SK-N-MC (cell line): ENCODE measurements at regions not wholly inside any gene's neighbourhood (a gene's known extent, or its start where the extent isn't known, plus 50 kb on each side); places are given as distances from the start of the nearest gene placed in this dataset.

Source experiments
- EZH2 ChIP-seq: fragments of 200-600 bp; sonication (generic); IDR thresholded peaks from one replicate; pipeline ENCODE4 v1.6.1; 2017; ENCODE audit warnings: antibody characterized with exemption
- FOXP2 ChIP-seq: optimal IDR thresholded peaks from 2 replicates; pipeline ENCODE3; 2011; ENCODE audit warnings: mild to moderate bottlenecking, moderate library complexity; ENCODE audit not compliant: insufficient read depth; ENCODE audit errors: extremely low read length, control extremely low read depth
- POLR2AphosphoS5 ChIP-seq: IDR thresholded peaks from 2 replicates; pipeline ENCODE4 v1.6.1; 2012; ENCODE audit warnings: mild to moderate bottlenecking, low read depth, low read length, borderline replicate concordance

DNA sequence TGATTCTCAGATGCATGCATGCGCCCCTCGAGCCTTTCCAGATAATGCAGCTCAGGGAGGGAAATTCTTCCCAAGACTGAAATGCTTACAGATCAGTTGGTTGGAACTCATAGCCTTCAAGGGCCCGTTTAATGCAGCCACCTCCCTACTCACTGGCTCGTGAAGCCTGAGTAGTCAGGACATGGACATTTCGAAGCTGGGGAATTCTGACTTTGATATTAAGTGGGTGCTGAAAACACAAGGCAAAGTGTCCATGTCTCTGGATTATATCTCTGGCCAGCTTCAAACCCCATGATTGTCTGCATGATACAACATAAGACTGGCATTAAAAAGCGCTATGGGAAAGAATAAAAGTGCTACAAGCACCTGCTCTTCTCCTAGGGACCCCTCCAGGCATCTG is 207.5 kb downstream of the HERPUD2 start:
- TF ChIP-seq EZH2 (no peak), POLR2AphosphoS5 (no peak), FOXP2 (no peak)
